KMS-11 (cell line): ENCODE measurements at regions not wholly inside any gene's neighbourhood (a gene's known extent, or its start where the extent isn't known, plus 50 kb on each side); places are given as distances from the start of the nearest gene placed in this dataset.

Experiments
- H2AFZ ChIP-seq: fragments of 200-600 bp; sonication (generic); 2 replicates; pipeline ENCODE4 v1.6.1; 2016; ENCODE audit warnings: antibody characterized with exemption, mixed run types, low read depth
- H3K27ac ChIP-seq: fragments of 200-600 bp; sonication (generic); 2 replicates; pipeline ENCODE4 v1.6.1; 2016; ENCODE audit warnings: mild to moderate bottlenecking, mixed run types
- H3K27me3 ChIP-seq: fragments of 200-600 bp; sonication (generic); 2 replicates; pipeline ENCODE4 v1.6.1; 2017; ENCODE audit warnings: mild to moderate bottlenecking, low read depth, mixed run types, moderate library complexity; ENCODE audit not compliant: insufficient read depth
- H3K36me3 ChIP-seq: fragments of 200-600 bp; sonication (generic); 2 replicates; pipeline ENCODE4 v1.6.1; 2017; ENCODE audit warnings: mild to moderate bottlenecking, mixed run types; ENCODE audit not compliant: insufficient read depth
- H3K4me1 ChIP-seq: fragments of 200-600 bp; sonication (generic); 2 replicates; pipeline ENCODE4 v1.6.1; 2016; ENCODE audit warnings: mild to moderate bottlenecking, low read depth, mixed run types; ENCODE audit not compliant: poor library complexity, severe bottlenecking
- H3K4me2 ChIP-seq: fragments of 200-600 bp; sonication (generic); 2 replicates; pipeline ENCODE4 v1.7.0; 2016; ENCODE audit warnings: mild to moderate bottlenecking, mixed run types
- H3K4me3 ChIP-seq: fragments of 200-600 bp; sonication (generic); IDR thresholded peaks from 2 replicates; pipeline ENCODE4 v1.6.1; 2017; ENCODE audit warnings: low read depth, low read length, mixed read lengths; ENCODE audit not compliant: insufficient read depth
- H3K79me2 ChIP-seq: fragments of 200-600 bp; sonication (generic); 2 replicates; pipeline ENCODE4 v1.6.1; 2016; ENCODE audit warnings: low read depth, mixed run types; ENCODE audit not compliant: insufficient read depth
- H3K9ac ChIP-seq: fragments of 200-600 bp; sonication (generic); 2 replicates; pipeline ENCODE4 v1.6.1; 2016; ENCODE audit warnings: mild to moderate bottlenecking, mixed run types
- H4K20me1 ChIP-seq: fragments of 200-600 bp; sonication (generic); 2 replicates; pipeline ENCODE4 v1.6.1; 2016; ENCODE audit warnings: mild to moderate bottlenecking, mixed run types; ENCODE audit not compliant: insufficient read depth
- CTCF ChIP-seq: fragments of 200-600 bp; sonication (generic); conservative IDR thresholded peaks from 2 replicates; pipeline ENCODE4 v1.6.1; 2017; ENCODE audit warnings: low read depth, mild to moderate bottlenecking, antibody characterized with exemption, low read length, moderate library complexity, mixed read lengths

- no peaks in the 10 kb centered on the region for H4K20me1 ChIP-seq
- H3K27me3 ChIP-seq: no peaks in the 10 kb centered on the region
- H3K36me3 ChIP-seq: no peaks in the 10 kb centered on the region
- no peak overlapping the region for H3K4me2 ChIP-seq
- no peaks in the 10 kb centered on the region for H3K79me2 ChIP-seq
- H3K4me1 ChIP-seq: no peaks in the 10 kb centered on the region
- H3K4me3 ChIP-seq: no peak overlapping the region
- H2AFZ ChIP-seq: no peak overlapping the region
- no peak overlapping the region for H3K9ac ChIP-seq
- no peak overlapping the region for H3K27ac ChIP-seq
- no peak for TF ChIP-seq CTCF
Measured at GRCh38 chr6:100988391-100988984, 107.4 kb upstream of the ASCC3 start.

GRCh38 chr6:100990070-100990469, 108.9 kb upstream of the ASCC3 start:
- Histone ChIP-seq H3K4me3 (no peak overlapping the region), H3K79me2 (no peaks in the 10 kb centered on the region), H3K4me1 (no peaks in the 10 kb centered on the region), H3K36me3 (no peaks in the 10 kb centered on the region), H4K20me1 (no peaks in the 10 kb centered on the region), H2AFZ (no peak overlapping the region), H3K27ac (no peak overlapping the region), H3K4me2 (no peak overlapping the region), H3K9ac (no peak overlapping the region), H3K27me3 (no peaks in the 10 kb centered on the region)
- TF ChIP-seq CTCF: no peak

GRCh38 chr6:100996409-100996808, 115.3 kb upstream of the ASCC3 start:
- Histone ChIP-seq H3K27ac (no peak overlapping the region), H2AFZ (no peak overlapping the region), H3K9ac (no peak overlapping the region), H3K36me3 (no peaks in the 10 kb centered on the region), H3K4me3 (no peak overlapping the region), H3K27me3 (no peaks in the 10 kb centered on the region), H3K79me2 (no peaks in the 10 kb centered on the region), H4K20me1 (no peaks in the 10 kb centered on the region), H3K4me2 (no peak overlapping the region), H3K4me1 (no peaks in the 10 kb centered on the region)
- no peak for TF ChIP-seq CTCF

- no peak for TF ChIP-seq CTCF
- Histone ChIP-seq H3K79me2 (no peaks in the 10 kb centered on the region), H4K20me1 (no peaks in the 10 kb centered on the region), H3K4me3 (no peak overlapping the region), H2AFZ (no peak overlapping the region), H3K27me3 (no peaks in the 10 kb centered on the region), H3K27ac (no peak overlapping the region), H3K36me3 (no peaks in the 10 kb centered on the region), H3K9ac (no peak overlapping the region), H3K4me1 (no peaks in the 10 kb centered on the region), H3K4me2 (no peak overlapping the region)
Measured at GRCh38 chr6:100998111-100998510, 117.0 kb upstream of the ASCC3 start.
